Medulla oblongata (tissue), 1 donor: ENCODE measurements at regions not wholly inside any gene's neighbourhood (a gene's known extent, or its start where the extent isn't known, plus 50 kb on each side); places are given as distances from the start of the nearest gene placed in this dataset.
A peak's percentile ranks its signal among the peaks of the same experiment; 100 is the strongest.

Experiments used
- DNase-seq: peaks from one replicate; pipeline ENCODE4 v3.0.0-alpha.2; 2015; ENCODE audit errors: extremely low spot score

DNA sequence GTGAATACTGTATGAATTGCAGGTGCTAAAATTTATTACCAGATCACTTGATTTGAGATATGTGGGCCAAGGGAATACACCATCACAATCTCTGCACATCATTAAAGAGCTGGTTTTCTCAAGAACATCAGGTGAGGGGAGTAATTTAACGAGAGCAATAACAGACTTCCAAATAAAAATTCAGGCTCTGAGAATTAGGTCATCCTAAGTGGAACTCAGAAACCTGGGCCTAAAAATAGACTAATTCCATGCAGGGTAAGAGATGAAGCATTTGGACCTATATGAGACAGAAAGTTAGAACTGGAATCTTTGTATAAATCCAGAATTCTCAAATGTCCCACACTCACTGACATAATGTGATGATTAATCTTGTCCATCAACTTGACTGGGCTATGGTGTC is 331.1 kb downstream of the ZNF621 start:
- no peak for DNase-seq

DNA sequence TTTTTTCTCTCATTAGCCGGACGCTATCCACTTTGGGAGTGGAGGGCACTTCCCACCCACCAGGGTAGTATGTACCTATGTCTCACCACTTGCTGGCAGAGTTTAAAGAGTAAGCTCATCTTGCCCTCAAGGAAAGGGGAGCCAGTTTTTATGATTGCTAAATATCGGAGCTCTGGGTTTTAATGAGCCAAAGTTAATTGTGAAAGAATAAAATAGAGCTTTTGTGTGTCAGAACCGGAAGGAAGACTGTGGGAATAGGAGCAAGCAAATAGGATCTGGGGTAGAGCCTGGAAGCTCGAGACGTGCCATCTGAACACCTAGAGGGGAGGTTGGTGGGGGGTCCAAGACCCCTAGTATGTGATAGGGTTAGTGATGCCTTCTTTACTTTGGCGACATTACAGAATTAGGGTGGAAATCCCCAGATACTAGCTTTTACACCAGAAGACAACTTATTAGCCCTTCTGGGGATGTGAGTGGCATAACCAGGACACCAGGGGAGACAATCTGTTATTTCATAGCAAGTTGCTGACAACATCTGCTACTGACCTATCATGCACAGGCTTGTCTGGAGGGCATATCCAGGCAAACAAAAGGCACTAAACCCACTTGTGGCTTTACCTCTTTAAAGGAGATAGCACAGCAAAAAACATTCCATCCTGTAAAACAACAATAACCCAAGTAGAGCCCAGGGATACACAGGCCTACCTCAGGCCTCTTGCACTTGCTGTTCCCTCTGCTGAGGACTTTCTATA is 333.8 kb downstream of the ZNF621 start:
- no peak for DNase-seq

DNA sequence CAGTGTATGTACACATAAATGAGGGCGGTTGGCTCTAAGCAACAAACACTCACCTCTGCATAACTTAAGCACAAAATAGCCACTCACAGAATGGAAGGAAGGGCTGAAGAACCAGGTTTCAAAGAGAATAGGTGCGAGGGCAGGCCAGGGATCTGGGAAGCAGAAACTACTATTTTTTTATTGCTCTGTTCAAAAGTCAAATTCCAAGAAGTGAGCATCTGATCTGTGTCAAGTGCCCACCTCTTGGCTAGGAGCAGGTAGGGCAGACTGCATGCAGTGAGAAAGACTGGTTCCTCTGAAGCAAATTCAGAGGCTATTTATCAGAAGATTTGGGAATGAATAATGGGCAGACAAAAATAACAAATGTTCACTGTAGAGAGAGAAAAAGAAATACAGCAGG is 336.4 kb upstream of the CTNNB1 start:
- DNase-seq = no peak

DNA sequence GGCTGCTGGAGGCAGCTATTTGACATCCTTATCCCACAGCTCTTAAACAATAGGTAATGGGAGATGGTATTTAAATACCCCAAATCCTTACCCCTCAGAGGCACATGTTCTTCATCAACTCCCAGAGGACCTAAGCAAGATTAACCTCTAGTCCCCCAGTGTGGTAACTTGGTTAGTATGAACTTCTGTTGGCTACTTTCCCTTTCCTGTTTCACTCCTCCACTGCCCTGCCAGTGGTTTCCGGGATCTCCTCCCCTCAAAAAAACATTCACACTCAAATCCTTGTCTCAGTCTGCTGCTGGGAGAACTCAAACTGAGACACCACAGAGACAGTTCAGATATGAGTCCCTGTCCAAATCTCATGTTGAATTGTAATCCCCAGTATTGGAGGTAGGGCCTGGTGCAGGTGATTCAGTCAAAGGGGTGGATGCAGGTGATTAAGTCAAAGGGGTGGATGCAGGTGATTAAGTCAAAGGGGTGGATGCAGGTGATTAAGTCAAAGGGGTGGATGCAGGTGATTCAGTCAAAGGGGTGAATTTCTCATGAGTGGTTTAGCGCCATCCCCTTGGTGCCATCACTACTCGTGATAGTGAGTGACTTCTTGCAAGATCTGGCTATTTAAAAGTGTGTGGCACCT is 335.0 kb upstream of the CTNNB1 start:
- no peak for DNase-seq

DNA sequence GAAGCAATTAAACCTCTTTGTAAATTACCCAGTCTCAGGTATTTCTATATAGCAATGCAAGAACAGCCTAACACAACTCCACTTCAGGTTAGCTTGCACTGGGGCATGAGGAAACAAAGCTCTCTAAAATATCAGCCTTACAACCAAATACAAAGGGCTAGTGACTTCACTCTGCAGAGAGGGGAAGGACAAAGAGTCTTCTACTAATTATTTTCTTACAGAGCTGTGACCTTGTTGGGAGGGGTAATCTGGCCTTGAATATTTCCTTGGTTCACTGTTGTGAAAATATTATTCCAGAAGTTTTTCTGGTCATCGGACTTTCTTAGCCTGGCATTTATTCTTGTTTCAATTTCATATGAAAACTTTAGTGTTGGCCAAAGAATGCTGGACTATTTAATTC is 334.4 kb upstream of the CTNNB1 start:
- no peak for DNase-seq

DNA sequence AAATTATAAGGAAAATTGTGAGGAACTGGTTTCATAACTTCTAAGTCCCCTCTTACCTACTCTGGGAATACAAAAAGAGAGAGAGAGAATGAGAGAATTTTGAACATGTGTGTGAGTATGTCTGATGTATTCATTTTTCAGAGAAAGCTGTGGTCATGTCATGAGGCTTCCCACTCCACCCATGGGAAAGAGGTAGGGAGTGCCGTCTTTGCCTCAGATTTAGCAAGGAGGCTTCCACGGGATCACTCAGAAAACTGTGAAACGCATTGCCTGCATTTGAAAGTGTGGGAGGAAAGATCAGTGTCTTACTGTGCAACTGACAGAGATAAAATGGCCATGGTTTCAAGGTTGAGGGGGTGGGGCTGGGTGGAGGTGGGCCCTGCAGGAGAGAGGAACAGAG is 331.5 kb upstream of the CTNNB1 start:
- DNase-seq = no peak

DNA sequence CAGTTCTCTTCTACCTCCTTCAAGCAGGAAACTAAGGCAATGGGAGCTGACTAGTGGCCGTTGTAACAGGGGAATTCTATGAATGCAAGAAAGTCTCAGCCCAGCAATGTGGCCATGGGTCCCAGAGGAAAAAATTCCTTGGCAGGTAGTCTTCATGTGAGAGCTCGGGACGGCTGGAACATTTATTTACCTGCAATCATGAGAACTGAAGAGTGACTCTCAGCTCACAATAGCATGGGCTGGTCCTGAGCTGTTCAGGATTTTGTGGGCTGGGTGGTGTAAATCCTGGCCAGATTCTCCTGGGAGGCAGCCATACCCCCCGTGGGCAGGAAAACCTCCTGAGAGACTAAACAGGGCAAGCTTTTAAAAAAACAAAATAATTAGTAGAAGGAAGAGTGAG is 330.3 kb upstream of the CTNNB1 start:
- no peak for DNase-seq

DNA sequence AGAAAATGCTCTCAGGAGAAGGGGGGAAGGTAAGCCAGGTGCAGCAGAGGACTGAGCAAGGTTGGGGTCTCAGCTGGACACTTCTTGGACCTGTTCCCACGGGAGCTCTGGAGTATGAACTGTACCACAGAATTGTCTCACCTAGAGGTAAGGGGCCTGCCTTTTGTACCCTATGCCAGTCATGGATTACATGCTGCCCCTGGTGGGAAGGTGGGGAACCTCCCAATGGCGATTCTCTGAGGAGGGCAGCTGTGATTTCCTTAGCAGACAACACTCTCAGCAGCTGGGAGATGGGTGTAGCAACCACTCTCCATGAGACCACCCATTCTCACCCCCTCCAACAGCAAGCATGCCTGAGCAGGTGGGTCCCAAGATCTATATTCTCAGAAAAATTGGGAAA is 329.4 kb upstream of the CTNNB1 start:
- no peak for DNase-seq

DNA sequence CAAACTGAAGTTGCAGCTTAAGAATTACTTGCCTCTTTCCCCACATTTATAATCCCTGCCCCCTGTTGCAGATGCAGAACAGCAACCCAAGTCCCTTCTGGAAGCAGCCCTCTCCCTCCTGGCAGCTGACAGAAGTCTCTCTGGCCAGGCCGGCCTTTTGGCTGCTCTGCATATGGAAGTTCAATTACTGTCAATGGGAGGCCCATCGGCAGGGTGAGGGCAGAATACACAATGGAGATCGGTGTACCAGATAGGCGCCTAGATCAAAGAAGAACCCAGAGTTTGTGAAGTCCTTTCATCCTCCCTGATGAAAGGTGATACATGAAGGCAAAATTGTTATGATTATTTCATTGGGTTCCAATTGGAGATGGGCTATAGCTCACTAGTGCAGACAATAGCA is 327.9 kb upstream of the CTNNB1 start:
- DNase-seq = peak; percentile 18

DNA sequence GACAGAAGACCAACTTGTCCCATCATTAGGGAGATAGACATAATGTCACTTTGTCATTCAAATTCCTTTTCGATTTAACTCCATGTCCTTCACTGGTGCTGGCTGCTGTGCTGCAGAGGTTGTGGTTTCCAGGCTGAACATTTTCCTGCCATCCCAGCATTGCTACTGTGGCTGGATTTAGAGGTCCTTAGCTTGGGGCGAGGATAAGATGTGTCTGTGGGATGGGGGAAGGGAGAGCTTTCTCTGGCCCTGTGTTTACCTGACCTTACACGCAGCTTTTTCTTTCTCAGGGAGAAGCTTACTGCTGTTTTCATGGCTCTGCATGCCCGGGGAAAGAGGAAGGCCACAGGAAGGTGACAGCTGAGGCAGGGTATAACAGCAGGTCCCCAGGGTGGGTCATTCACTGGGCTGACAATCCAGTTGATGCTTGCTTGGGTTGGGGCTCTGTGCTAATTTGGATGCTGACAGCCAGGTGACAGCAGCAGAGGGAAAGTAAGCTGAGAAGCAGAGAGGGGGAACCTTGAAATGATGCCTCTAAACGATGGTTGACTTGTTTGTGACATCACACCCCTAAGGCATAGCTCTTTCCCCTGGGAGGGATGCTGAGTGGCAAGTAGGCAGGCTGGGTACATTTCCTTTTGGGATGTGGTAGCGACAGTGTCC is 326.9 kb upstream of the CTNNB1 start:
- DNase-seq = no peak

DNA sequence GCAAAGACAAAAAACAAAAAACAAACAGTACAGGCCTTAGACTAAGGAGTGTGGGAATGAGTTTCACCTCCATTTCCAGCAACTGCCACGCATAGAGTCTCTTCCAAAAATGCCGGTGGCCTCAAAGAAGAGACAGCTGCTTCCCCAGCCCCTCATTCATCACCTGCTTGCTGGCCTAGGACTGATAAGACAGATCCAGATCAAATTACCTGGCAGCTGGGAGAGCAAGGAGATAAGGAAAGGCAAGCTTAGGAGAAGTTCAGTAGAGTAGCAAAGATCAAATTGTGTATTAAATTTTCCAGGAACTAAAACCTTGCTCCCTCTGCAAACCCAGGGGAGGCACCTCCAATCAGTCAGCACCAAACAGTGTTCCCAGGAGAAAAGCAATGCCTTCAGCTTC is 325.8 kb upstream of the CTNNB1 start:
- DNase-seq = no peak

DNA sequence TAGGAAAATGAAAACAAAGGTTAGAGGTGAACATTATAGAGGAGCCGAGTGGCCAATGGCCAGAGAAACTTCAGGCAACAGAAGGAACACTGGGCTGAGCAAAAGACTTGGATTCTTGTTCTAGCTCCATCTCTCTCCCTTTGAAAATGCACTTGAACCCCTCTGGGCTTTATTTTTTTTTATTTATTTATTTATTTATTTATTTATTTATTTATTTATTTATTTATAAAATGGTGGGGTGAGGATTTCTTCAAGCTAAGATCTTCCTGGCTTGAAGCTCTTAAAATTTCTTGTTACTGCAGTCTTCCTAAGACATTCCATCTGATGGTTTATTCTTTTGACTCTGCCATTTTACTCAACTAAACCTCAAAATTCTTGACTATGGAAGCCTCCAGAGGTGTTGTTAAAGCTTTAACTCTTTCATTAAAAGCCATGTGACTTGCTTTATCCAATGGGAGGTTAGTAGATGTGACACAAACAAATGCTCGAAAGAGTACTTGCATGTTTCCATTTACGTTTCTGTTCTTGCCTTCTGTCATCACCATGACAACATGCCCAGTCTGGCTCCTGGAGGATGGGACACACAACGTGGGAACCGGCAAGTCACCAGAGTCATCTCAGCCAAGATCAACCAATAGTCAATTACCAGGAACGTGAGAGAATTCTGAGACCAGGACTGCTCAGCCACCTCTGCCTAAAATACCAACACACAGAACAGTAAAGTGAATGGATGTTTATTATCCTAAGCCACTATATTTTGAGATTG is 325.2 kb upstream of the CTNNB1 start:
- DNase-seq = no peak

DNA sequence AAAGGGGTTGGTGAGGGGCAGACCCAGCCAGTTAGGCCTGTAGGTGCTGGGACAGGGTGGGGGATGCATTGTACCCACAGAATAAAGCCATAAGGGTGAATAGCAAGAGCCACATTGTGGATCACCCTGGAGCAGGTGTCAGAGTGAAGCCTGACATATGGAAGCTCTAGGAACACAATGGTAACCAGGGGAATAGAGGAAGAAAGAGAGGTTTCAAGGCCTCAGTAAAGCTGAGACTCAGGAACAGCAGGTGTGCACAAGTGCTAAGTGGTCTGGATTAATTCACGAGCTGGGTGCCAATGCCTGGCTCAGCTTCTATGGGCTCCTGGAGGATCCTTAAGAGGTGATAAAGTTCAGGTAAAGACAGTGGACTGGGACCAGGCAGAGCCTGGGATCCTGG is 323.7 kb upstream of the CTNNB1 start:
- DNase-seq = no peak

DNA sequence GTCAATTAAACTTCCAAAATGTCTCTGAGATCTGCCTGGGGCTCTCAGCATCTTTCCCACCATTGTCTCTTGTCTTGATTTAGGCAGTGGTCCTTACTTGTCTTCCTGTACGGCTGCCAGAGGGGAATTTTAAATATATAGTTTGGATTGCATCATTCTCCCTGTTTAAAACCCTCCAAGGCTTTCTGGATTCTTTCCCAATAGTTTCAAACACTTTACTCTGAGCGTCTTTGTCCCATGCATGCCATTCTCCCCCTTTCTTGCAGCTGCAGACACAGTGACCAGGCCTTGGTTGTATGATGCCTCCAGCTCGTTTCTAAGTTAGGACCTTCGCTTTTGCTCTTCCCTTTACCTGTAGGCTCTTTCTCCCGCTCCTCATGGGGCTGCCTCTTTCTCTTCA is 323.3 kb upstream of the CTNNB1 start:
- no peak for DNase-seq

DNA sequence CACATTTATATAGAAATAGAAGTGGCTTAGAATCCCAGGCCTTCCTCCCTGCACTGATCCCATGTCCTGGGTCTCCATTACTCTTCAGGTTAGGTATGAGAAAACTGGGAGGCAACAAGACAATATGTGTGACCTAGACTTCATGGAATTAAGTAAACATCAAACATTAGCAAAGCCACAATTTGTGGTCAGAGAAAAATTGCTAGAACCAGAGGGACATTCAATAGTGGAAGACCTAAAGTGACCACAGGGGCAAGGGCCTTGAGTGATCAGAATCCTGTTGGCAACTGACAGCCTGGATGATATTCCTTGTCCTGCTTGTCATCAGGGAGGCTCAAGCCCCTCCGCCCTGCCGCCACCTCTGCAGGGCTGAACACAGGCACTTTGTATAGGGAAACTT is 322.8 kb upstream of the CTNNB1 start:
- DNase-seq = no peak

DNA sequence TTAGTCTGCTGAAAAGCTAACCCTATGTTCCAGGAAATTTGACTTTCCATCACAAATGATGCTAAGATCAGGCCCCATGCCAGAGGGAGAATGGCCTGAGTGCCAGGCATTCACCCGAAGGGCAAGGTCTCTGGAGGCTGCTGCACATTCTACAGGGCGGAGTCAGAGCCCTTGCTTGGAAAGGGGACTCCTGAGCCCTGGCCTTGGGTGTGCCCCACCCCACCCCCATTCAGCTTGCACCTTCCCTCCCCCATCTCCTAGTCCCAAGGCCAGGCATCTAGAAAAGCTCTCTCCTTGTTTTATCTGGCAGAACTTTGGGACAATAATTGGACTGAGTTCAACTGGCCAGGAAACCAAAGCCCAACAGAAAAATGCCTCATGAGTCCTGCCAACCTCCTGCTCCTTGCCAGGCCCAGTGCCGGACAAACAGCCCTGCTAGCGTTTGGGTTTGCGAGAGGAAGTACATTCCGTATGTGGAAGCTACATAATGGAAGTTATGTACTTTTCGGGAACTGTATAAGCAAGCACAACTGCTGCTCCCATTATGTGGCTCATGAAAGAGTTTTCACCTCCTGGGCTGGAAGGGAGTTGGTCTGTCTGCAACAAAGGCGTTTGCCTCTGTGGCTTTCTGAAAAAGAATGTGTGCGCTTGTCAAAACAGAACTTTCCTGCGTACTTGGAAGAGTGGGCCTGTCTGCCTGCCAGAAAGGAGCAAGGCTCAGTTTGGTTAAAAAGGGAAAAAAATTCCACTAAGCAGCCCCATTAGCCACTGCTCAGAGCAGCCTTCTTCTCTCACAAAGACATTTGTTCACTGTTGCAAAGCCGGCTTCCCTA is 321.5 kb upstream of the CTNNB1 start:
- DNase-seq = peak; percentile 76

DNA sequence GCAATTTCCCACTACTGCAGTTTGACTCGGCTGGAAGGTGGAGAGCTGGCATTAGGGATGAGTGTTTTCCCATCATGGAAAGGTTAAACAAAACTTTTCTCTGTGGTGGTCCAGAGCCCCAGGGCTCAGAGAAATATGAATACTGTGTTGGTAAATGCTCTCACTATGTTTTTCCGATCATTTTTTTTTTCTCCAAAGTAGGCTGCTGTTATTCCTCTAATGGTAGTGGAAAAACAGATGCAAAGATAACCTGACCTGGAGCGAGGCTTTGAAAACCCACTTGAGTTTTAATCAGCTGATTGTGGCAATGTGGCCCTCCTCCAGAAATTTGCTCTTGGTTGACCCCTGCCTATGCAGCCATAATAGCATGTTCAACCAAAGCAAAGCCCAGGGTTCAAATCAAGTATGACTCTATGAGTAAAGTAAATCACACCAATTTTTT is 320.8 kb upstream of the CTNNB1 start:
- DNase-seq = no peak

DNA sequence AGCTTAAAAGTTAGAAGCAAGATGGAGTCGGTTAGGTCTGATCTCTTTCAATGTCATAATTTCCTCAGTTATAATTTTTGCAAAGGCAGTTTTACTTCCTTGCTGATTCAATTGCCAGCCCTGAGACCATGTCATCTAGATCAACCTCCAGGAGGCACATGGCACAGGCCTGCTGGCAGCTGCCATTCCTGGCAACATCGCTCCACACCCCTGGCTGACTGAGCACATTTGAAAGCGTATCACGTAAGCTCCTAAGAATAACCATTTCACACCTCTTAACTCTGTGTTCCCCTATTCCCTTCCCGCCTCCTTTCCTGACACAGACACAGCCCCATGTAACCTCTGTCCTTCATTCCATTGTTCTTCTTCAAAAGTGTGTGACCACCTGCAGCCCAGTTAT is 313.9 kb upstream of the CTNNB1 start:
- no peak for DNase-seq

DNA sequence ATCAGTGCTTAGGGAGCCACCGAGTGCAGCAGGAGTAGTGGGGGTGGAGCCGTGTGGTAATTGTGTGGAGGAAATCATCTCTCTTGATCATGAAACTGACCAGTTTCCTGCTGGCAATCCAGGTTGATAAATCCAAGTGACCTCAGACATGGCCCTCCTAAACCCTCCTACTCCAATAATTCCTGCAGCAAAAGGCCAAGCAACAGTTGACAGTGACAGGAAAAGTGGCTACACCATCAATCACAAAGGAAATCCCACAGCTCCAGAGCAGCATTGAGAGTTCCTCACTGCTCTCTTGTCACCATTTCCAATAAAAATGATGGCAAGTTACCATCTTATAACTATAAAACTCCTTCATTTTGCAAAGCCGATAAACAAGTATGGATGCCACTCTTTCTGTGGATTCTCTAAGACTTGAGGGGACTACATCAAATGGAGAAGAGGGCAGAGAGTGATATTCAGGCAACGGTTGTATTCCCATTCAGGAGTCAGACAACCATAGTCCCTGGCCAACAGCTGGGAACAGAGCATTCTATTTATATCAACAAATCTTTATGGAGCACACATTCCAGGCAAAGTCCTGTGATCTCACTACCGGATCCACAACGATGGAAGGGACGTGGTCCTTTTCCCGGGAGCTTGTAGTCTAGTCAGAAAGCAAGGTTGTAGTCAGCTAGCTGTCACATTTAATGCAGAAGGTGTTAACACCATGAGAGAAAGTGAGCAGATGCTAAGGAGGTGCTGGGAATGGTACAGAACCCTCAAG is 312.5 kb upstream of the CTNNB1 start:
- no peak for DNase-seq

DNA sequence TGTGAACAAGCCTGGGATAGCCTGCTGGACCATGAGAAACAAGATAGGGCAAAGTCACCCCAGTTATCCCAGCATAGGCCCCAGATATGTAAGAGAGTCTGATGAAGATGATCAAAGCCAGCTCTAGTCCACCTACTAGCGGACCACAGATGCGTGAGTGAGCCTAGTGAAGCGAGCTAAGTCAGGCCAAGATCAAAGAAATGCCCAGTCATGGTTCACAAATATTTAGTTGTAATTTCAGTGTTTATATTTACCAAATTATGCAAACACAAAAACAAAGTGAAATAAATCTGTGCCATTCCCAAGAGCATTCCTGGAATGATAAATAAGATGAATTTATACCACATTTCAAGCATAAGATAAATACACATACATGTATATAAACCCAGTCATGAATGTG is 308.1 kb upstream of the CTNNB1 start:
- DNase-seq = no peak

DNA sequence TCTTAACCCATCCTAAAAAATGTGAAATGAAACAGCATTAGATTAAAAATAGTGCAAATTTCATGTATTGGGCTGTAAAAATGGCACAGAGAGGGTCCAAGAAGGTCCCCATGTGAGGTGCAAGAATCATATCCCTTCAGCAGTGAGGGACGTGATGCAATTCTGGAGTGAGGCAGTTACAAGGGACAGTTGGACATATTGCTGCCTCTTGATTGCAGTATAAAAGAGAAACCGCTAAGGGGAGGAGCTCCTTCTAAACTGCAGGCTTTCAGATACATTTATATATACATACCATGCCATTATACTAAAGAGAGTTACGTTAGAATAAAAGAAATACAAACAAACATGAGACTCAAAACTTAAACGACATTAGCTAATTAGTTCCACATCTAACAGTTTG is 304.2 kb upstream of the CTNNB1 start:
- no peak for DNase-seq
